Glomerular visceral epithelial cell (primary cell): ENCODE measurements at regions not wholly inside any gene's neighbourhood (a gene's known extent, or its start where the extent isn't known, plus 50 kb on each side); places are given as distances from the start of the nearest gene placed in this dataset.

Experiments used
- DNase-seq: peaks from one replicate; pipeline ENCODE4 v3.0.0-alpha.2; 2016; ENCODE audit errors: extremely low spot score

DNA sequence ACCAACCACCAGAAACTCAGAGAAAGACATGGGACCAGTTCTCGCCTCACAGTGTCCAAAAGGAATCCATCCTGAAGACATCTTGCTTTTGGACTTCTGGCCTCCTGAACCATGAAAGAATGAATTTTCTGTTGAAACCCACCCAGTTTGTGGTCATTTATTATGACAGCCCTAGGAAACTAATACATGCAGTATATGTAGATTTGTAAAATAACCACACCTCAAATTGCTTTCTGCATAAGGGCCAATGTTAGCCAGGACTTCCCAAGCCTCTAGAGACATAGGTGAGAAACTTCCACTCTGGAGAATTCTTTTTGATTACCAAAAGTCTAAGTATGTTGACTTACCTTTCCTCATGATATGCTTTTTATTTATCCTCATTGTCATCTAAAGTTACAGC is 210.5 kb upstream of the SP4 start:
- no peak for DNase-seq

DNA sequence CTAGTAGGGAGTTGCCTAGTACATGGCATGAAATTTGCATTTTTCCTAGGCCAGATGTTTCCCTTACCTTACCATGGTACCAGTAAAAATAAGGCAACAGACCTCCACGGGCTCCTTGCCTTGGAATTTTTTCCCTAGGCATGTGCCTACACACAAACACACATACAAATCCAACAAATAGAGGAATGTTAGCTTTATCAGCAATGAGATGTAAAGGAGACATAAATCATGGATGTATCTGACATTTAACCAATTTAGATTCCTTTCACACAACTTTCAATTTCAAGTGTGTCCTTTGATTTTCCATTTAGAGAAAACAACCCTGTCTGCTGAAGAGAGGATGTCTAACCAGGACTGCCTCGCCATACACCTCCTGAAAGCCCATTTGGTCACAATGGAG is 209.7 kb upstream of the SP4 start:
- no peak for DNase-seq

DNA sequence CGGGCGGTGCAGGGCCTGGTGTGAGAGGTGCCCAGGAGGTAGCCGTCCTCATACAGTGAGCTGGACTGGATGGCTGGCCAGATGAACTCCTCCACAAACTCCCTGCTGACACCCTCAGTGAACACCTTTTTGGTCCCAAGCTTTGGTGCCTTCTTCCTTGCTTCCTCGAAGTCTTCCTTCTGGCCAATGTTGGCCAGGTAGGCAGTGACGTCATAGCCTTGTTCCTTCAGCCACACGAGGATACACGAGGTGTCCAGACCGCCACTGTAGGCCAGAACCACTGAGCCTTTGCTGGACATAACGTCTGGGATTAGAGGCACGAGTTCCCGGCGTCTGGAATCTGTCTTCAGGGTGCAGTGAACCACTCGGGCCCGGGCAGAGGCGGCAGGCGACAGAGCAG is 206.8 kb upstream of the SP4 start:
- DNase-seq, result no peak

DNA sequence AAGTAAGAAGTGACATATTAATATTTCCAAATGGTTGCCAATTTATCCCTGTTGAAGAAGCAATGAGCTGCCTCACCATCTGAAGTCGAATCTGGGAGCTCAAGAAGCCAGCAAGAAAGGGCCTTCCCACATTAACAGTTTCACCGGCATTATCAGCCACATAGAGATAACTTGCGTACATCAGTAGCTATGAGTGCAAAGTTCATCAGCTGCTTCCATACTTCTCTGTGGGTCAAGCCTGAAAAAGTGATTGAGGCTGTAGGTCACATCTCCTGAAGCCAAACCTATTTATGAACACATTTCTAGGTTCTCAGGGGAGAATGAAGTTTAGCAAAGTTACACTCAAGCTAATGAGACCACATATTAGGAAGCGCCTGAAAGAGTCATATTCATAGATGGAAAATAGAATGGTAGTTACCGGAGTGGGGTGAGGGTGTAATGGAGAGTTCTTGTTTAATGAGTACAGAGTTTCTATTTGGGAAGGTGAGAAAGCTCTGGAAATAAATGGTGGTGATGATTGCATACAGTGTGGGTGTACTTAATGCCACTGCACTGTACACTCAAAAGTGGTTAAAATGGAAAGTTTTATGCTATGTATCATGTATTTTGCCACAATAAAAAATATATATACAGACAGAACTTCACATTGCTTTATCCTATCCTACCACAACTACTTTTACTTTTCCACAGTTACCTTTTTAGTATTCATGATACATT is 189.3 kb upstream of the SP4 start:
- DNase-seq, result no peak

DNA sequence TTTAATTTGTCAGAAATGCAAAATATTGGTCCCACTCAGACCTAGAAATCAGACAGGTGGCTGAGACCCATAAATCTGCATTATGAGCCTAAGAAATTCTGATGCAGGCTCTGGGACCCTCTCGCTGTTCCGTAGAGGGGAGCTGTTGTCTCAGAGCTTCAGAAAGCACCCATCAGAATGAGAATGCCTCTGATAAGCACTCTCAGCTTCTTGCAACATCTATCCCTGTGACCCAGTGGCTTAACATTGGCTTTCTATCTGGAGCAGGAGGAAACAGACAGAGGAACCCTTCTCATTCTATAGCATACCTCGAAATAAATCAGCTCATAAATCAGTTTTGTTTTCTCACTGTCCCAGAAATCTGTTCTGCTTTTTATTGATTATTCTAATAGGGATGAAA is 184.6 kb upstream of the SP4 start:
- DNase-seq, result no peak

DNA sequence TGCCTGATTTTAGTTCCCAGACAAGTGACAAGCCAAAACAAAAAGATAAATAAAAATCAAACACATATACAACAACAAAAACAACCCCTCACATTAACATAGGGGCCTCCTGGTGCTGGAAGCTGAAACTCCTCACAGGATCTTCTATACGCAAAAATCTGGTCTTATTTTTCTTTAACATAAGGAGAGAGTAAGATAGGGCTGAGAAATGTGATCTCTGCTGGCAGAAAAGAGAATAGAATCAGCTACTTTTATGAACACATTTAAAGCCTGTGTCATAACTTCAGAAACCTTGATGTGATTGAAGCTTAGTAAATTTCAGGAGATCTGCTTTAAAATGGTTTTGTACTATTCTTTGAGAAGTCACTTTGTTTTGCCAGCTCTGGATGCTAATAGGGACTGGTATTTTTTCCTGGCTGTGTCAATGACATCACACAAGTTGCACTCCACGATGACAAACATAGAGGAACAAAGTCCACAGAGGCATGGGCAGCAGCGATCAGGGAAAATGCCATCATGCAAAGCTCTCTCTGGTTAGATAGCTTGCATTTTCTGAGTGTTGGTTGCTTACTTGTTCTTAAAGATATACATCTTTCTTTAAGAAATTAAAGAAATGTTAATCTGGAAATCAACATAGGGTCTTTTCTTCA is 176.6 kb upstream of the SP4 start:
- DNase-seq, result no peak

DNA sequence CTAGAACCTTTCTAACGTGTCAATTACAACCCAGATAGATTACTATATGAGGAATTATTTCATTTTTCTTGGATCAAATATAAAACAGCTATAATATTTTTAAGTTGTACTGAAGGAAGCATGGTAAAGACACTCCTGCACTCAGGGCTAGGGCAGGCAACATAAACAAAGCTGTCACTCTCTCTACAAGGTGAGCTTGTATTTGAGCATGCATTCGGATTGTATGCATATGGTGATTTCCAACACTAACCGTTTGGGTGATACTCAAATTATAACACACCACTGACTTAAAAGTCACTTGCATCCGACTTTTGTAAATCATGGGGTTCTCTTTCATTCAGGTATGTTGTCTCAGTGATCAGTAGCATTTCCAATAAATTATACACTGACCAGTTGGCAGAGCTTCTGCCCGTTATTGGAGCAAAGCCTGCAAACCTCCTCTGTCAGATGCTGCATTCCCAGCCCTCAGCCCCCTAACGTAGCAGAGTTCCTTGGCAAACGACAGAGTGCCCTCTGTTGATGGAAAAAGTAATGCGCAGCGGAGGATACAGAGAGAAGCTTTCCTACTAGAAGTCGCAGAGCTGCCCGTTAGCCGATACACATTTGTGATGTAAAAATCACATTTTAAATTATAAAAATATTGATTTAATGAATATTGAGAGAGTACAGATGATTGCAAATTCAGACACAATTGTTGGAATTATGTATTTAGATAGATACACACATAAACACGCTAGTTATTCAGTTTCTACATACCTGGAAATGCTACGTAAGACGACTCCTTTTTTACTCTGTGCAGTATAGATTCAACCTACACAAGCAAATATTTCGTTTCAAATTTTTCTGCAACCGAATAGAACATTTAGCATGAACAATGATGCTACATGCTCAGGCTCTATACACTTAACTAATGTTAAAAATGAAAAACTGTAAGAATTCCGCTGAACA is 173.9 kb upstream of the SP4 start:
- peak; percentile 18 for DNase-seq

DNA sequence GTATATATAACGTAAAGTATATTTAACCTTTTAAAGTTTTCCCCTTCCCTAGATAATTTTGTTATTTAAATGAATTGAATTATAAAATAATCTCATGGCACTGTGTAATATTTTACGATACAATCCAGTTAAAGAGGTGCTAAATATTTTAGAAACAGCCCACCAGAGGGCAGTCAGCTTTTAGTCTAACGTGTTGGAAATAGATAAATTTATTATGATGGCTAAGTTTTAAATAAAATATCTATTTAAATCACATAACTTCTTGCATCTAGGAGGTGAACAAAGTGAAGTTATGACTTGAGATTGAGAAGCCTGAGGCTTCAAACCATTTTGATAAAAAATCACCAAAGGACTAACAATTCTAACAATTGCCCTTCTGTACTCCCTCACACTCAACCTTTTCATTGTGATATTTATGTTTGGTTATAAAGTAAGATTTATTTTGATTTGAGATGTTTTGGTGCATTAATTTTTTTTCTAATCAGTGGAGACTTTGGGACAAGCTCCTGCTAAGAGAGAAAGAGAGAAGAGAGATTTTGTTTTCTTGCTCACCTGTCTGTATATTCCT is 171.5 kb upstream of the SP4 start:
- DNase-seq, result peak; percentile 12

DNA sequence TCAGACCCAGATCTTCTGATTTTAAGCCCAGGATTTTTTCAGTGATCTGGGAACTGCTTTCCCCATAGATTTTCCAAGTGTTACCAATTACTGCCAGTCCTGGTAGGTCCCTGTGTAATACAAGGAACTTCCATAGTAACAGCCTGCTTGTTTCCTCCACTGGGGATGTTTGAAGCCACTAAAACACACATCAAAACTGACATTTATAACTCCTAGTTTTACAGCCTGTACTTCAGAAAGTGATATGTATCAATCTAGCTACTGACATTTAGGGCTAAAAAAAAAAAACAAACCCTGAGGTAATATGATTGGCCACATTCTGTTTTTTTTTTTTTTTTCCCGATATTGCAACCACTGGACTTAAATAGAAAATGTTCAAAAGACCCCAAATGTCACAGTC is 166.9 kb upstream of the SP4 start:
- DNase-seq, result no peak

DNA sequence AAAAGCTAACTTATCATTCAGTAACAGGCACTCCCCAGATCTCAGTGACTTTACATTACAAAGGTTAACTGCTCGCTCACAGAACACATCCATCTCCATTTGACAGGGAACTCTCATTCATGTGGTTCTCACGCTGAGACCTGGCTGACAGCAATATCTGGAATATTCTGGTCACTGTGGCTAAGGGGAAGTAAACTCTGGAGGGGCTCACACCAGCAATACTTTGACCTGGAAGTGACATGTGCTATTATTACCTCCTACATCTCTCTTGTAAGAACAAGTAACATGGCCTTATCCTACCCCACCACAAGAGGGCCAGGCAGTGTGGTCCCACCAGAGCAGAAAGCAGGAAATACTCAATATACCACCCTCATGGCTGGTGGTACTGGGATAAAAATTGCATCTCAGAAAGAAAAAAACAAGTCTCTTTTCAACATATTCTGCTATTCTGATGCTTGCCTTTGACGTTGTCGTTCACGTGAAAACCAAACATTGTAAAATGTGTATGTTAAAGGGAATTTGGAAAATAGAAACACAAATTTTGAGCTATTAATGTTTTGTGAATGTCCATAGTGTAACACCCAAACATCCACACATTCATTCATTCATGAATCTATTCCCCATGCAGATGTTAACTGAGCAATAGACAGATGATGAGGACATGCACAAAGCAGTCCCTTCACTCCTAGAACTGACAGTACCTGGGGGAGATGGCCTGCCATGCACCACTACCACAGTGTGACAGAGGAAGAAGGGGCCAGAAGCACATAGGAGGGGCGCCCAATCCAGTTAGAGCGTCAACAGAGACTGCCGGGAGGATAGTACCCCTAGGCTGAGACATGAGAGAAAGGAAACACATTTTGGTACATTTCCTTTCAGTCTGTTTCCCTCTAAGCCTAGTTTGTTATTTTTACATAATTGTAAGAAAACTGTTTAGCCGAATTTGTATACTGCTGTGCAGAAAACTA is 166.0 kb upstream of the SP4 start:
- DNase-seq, result no peak

DNA sequence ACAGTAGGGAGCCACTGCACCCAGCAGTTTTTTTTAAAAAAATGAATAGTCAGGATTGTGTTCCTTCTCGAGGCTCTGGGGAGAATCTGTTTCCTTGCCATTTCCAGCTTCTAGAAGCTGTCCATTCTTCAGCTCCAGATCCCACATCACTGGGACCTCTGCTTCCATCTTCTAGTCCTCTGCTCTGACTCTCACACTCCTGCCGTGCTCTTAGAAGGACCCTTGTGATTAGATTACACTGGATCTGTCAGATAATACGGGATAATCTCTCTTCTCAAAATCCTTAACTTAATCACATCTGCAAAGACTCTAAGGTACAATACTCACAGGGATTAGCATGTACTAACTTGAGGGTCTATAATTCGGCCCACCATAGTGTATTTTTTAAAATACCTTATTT is 158.9 kb upstream of the SP4 start:
- no peak for DNase-seq

DNA sequence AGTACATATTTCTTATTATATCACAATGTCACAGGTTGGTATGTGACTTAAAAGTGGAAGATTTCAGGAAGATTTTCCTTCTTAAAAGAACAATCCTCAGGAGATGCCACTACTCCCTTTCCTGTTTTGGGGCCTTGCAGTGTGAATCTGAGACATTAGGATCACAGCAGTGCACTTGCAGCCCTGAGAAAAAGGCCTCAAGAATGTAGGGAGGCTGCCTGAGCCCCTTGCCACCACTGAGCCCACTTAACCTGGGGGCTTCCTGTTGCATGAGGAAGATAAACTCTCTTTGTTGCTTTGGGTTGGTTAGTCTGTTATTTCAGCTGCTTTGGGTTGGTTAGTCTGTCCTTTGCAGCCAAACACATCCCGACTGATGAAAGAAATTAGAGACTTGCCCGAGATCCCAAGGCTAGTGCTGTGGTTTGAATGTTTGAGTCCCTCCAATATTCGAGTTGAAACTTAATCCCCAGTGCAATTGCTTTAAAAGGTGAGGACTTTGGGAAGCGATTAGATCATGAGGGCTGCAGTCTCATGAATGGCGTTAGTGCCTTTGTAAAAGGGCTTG is 151.3 kb upstream of the SP4 start:
- DNase-seq, result no peak

DNA sequence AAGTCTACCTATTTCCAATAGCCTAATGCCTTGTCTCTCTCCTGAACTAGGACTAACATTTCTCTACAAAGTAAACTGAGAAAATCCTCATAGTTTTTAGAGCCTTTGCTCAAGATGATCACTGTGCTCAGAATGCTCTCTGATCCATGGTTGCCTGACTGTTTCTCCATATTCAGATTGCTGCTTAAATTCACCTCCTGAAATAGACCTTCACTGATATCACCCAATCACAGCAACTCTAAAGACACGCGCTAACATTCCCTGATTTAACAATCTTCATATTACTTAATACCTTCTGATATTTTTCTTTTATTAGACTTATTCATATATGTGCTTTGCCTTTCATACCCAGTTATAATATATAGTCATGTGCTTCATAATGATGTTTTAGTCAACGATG is 148.9 kb upstream of the SP4 start:
- DNase-seq, result no peak

DNA sequence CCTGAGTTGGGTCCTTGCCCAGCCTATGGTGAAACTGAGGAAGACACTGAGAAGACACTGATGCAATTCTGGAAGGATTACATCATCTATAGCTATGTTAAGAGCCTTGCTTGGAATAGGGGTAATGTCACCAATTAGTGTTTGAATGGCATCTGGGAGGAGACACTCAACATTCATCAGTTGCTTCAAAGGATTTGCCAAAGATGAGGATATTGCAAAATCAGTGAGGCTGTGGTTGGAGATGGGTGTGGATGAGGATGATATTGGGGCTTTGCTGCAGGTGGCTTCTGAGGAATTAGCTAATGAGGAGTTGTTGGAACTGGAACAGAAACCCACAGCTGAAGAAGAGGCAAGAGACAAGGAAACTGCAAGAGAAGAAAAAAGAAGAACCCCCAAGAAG is 146.7 kb upstream of the SP4 start:
- no peak for DNase-seq

DNA sequence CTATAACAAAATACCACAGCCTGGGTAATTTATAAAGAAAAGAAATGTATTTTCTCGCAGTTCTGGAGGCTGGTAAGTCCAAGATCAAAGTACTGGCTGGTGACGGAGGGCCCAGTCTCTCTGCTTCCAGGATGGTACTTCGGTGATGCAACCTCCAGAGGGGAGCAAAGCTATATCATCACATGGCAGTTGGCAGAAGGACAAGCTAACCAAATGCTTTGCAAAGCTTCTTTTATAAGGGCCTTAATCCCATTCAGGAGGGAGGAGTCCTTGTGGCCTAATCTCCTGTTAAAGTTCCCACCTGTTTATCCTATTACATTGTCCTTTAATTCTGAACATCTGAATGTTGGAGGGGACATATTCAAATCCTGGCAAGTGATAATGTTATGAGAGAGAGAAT is 134.1 kb upstream of the SP4 start:
- no peak for DNase-seq

DNA sequence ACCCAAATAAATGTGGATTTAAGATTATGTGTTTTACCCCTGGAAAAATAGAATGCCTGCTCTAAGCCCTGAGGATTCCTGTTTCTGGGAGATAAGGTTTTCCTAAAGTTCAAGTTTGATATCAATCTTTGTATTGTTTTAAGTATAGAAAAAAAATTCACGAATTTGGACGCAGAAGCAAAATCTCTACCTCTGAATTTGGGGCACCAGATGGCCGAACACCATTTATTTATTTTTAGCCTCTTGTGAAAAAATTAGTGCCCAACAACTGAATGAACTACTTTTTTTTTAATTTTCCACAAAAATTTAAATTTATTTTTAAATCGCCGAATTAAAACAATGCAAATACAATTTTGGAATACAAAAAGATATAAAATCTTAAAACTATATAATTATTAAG is 128.1 kb upstream of the SP4 start:
- no peak for DNase-seq

DNA sequence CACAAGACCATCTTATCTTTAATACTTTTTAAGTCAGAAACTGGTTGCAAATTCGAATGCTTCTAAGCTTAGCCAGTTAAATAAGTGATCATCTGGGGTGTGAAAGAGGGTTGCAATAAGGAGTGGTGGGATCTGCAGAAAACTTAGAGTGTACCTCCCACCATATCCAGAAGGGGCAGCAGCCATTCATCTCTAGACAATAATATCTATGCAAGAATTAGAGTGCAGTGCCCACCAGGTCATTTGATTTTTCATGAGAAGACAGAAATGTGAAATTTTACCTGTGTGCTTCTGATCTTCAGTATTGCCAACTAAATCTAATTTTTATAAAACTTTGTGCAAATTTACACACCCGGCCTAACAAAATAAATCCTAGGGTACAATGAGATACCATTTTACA is 127.2 kb upstream of the SP4 start:
- DNase-seq, result no peak

DNA sequence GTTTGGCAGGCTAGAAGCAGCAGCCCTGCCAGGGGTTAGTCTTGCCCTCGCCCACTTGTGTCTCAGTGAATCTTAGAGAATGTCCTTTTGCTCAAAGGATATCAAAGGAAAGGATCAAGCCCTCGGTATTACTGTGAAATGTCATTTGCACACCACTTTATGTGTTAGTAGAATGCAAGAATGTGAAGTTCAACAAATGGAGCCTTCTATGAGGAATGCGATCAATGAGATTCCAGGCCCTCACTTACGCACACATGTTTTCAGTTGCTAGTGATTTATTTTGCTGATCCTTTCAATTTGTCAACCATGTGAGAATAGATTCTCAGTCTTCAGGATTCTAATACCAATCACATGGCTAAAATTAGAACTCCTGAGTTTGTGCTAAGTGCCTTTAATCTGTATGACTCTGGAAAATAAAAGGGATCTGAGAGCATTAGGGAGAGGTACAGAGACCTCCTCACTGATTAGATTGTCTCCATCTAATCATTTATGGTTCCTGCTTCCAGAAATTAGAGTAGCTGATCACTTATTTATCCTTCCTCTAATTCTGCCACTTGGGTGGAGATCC is 123.0 kb upstream of the SP4 start:
- no peak for DNase-seq

DNA sequence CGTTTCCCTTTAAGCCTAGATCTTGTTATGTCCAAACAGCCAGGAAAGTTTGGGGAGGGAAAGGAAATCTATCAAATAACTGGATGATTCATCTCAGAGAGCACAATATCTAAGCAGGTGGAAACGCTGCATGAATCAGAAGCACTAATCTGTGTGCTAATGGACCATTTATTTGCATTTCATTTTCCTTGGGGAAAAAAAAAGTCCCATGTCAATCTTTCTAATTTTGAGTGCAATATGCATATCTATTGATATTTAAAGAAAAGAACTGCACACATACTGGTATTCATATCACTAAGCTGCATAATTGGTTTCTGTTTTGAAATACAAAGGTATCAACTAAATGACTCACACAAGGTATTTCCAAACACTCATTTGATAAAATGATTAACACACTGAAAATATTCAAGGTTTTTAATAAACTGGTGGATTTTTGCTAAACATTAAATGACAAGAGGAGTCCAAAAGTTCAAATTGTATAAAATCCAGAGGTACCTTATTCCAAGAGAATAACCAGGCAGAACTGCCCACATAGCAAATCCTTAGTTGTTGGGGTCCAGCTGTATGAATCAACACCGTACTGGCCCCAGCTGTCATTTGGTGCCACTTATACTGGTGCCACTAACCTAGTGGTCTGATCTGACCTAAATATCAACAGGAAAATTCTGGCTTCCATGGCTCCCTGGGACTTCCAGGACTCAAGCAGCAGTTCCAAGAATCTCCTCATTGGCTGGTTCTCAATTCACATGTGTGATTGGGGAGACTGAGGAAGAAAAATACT is 122.2 kb upstream of the SP4 start:
- DNase-seq, result no peak

DNA sequence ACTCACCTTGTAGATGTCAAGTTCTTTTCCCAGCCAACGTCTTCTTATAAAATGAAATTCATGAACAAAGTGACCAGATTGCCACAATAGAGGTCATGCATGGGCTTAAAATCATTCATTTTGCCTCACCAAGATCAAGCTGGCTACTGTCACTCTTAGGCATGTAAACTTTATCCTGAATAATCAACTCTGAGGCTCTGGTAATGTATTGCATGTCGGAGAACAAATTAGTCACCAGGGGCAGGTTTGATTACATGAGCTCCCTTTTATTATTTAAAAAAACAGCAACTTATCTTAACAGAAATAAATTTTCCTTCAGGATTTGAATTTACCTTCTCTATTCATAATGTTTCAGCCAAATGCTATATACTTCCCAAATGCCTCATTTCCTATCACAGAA is 112.9 kb upstream of the SP4 start:
- DNase-seq, result no peak
